Tibial nerve (tissue), 4 donors: ENCODE measurements at regions not wholly inside any gene's neighbourhood (a gene's known extent, or its start where the extent isn't known, plus 50 kb on each side); places are given as distances from the start of the nearest gene placed in this dataset.

Source experiments
- DNase-seq, 2 donors: peaks; one replicate each; pipeline ENCODE4 v3.0.0-alpha.2; 2019; ENCODE audit warnings: low spot score in 2 of 2
- H3K27ac ChIP-seq, 4 donors: fragments of 200-600 bp; sonication (generic) in 3 of 4; one replicate each; pipeline ENCODE4 v1.5.1; 2017 to 2019; ENCODE audit warnings: mild to moderate bottlenecking in 1 of 4
- H3K27me3 ChIP-seq, 2 donors: fragments of 200-600 bp; sonication (generic) in 1 of 2; one replicate each; pipeline versions ENCODE4 v1.5.1 to v1.6.0; 2017 to 2019
- H3K36me3 ChIP-seq, 3 donors: fragments of 200-600 bp; sonication (generic); one replicate each; pipeline ENCODE4 v1.5.1; 2018 to 2019
- H3K4me1 ChIP-seq, 4 donors: fragments of 200-600 bp; sonication (generic) in 3 of 4; one replicate each; pipeline ENCODE4 v1.5.1; 2017 to 2019
- H3K4me3 ChIP-seq, 4 donors: fragments of 200-600 bp; sonication (generic) in 3 of 4; one replicate each; pipeline ENCODE4 v1.5.1; 2017 to 2019; ENCODE audit warnings: mild to moderate bottlenecking in 1 of 4, moderate library complexity in 1 of 4
- H3K9me3 ChIP-seq, 4 donors: fragments of 200-600 bp; sonication (generic) in 3 of 4; one replicate each; pipeline ENCODE4 v1.5.1; 2017 to 2019
- EP300 ChIP-seq, 2 donors: sonication (generic); formaldehyde crosslinking; IDR thresholded peaks; one replicate each; pipeline ENCODE4 v1.6.1; 2017; ENCODE audit warnings: antibody characterized with exemption in 2 of 2, mild to moderate bottlenecking in 1 of 2
- POLR2A ChIP-seq, 2 donors: fragments of 450-650 bp; IDR thresholded peaks; one replicate each; pipeline ENCODE4 v1.6.1; 2017; ENCODE audit warnings: antibody characterized with exemption in 2 of 2, mild to moderate bottlenecking in 2 of 2, moderate library complexity in 2 of 2
- WGBS, 2 donors: methylation state at CpG; one replicate each; pipeline ENCODE4 v1.1.5; 2018; 5-methylcytosine and 5-hydroxymethylcytosine counted together
- TF ChIP-seq, protein P1 (sequence below), 5 experiments: fragments of 200-600 bp in 3 of 5; fragments of 450-650 bp in 2 of 5; sonication (generic) in 3 of 5; IDR thresholded peaks; one replicate each; pipeline ENCODE4 v1.5.1; 2016 to 2019; ENCODE audit warnings: antibody characterized with exemption in 5 of 5, mild to moderate bottlenecking in 3 of 5, moderate library complexity in 2 of 5

DNA sequence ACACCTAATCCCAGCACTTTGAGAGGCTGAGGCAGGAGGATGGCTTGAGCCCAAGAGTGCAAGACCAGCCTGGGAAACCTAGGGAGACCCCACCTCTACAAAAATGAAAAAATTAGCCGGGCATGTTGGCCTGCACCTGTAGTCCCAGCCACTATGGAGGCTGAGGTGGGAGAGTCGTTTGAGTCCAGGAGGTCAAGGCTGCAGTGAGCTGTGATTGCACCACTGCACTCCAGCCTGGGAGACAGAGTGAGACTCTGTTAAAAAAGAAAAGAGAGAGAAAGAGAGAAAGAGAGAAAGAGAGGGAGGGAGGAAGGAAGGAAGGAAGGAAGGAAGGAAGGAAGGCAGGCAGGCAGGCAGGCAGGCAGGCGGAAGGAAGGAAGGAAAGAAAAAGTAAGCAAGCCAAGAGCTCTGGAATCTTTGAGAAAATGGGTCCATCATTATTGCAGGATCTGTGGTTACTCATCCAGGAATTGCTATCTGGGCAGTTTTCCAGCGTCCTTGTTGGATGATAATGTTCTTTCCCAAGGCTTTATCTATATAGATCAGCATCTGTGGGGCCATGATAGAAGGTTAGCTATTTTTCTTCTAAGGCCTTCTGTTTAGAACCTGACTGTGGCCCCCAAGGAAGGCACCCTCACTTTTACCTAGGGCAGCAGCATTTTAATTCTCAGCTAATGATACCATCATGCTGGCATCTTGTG is 533.2 kb upstream of the CDH5 start:
- peak in 1 of 2 donors; percentile 36 for DNase-seq
- TF ChIP-seq, protein P1, sequence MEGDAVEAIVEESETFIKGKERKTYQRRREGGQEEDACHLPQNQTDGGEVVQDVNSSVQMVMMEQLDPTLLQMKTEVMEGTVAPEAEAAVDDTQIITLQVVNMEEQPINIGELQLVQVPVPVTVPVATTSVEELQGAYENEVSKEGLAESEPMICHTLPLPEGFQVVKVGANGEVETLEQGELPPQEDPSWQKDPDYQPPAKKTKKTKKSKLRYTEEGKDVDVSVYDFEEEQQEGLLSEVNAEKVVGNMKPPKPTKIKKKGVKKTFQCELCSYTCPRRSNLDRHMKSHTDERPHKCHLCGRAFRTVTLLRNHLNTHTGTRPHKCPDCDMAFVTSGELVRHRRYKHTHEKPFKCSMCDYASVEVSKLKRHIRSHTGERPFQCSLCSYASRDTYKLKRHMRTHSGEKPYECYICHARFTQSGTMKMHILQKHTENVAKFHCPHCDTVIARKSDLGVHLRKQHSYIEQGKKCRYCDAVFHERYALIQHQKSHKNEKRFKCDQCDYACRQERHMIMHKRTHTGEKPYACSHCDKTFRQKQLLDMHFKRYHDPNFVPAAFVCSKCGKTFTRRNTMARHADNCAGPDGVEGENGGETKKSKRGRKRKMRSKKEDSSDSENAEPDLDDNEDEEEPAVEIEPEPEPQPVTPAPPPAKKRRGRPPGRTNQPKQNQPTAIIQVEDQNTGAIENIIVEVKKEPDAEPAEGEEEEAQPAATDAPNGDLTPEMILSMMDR (IDR thresholded peaks at IDR 0.05), result no peak
- no peaks in the 10 kb centered on the region for H3K27me3 ChIP-seq
- no peaks in the 10 kb centered on the region for H3K36me3 ChIP-seq
- H3K4me1 ChIP-seq, result no peaks in the 10 kb centered on the region
- no peak overlapping the region for H3K27ac ChIP-seq
- H3K4me3 ChIP-seq, result no peak overlapping the region
- H3K9me3 ChIP-seq, result no peaks in the 10 kb centered on the region
- WGBS, 2 donors, result 71 to 78% methylated on average over 4 of the region's 4 CpGs

- H3K4me3 ChIP-seq, result no peak overlapping the region
- H3K27me3 ChIP-seq, result no peaks in the 10 kb centered on the region
- WGBS, 2 donors, result 85 to 100% methylated on average over 1 of the region's 1 CpG
- DNase-seq, result no peak
- no peak overlapping the region for H3K27ac ChIP-seq
- TF ChIP-seq EP300 (IDR thresholded peaks at IDR 0.05), result no peak
- TF ChIP-seq POLR2A (IDR thresholded peaks at IDR 0.05), result no peak
- TF ChIP-seq, protein P1 (IDR thresholded peaks at IDR 0.05), result no peak
- no peaks in the 10 kb centered on the region for H3K9me3 ChIP-seq
- H3K36me3 ChIP-seq, result no peaks in the 10 kb centered on the region
- no peaks in the 10 kb centered on the region for H3K4me1 ChIP-seq
These were observed 533.8 kb upstream of the CDH5 start for GRCh38 chr16:65832679-65833078.

- no peak for DNase-seq
- no peak overlapping the region for H3K27ac ChIP-seq
- H3K9me3 ChIP-seq, result no peaks in the 10 kb centered on the region
- 88 to 93% methylated on average over 4 of the region's 4 CpGs for WGBS, 2 donors
- H3K27me3 ChIP-seq, result no peaks in the 10 kb centered on the region
- TF ChIP-seq, protein P1 (IDR thresholded peaks at IDR 0.05), result no peak
- TF ChIP-seq EP300 (IDR thresholded peaks at IDR 0.05), result no peak
- no peak for TF ChIP-seq POLR2A (IDR thresholded peaks at IDR 0.05)
- no peaks in the 10 kb centered on the region for H3K36me3 ChIP-seq
- no peak overlapping the region for H3K4me3 ChIP-seq
- no peaks in the 10 kb centered on the region for H3K4me1 ChIP-seq
These were observed 534.4 kb upstream of the CDH5 start for GRCh38 chr16:65831903-65832666.

GRCh38 chr16:65829076-65829475 is 537.4 kb upstream of the CDH5 start:
- DNase-seq, result no peak
- Histone ChIP-seq H3K4me3 (no peak overlapping the region), H3K27me3 (no peaks in the 10 kb centered on the region), H3K9me3 (no peaks in the 10 kb centered on the region), H3K4me1 (no peaks in the 10 kb centered on the region), H3K36me3 (no peaks in the 10 kb centered on the region), H3K27ac (no peak overlapping the region)
- TF ChIP-seq POLR2A (IDR thresholded peaks at IDR 0.05), result no peak
- no peak for TF ChIP-seq EP300 (IDR thresholded peaks at IDR 0.05)
- TF ChIP-seq, protein P1 (IDR thresholded peaks at IDR 0.05), result no peak
- 72 to 91% methylated on average over 4 of the region's 4 CpGs for WGBS, 2 donors

DNA sequence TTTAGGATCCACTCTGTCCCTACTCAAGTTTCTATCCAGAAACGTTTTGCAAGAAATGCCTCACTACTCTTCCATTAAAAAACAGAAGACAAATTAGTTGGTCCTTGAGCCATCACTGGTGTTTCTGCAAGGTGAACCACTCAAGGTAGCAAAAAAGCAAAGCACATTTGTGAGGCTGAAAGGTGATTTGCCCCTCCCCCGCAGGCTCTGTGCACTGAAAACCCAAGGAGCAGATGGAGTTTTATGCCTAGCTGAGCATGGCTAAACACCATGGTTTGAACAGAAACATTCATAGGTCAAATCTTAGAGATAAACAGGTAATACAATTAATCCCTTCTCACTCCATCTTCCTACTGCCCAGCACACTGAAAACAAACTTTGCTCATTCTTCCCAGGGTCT is 538.2 kb upstream of the CDH5 start:
- no peaks in the 10 kb centered on the region for H3K36me3 ChIP-seq
- no peak for DNase-seq
- no peaks in the 10 kb centered on the region for H3K27me3 ChIP-seq
- no peak overlapping the region for H3K4me3 ChIP-seq
- no peaks in the 10 kb centered on the region for H3K9me3 ChIP-seq
- WGBS, 2 donors, result 47 to 83% methylated on average over 2 of the region's 2 CpGs
- no peak for TF ChIP-seq POLR2A (IDR thresholded peaks at IDR 0.05)
- no peak for TF ChIP-seq EP300 (IDR thresholded peaks at IDR 0.05)
- TF ChIP-seq, protein P1 (IDR thresholded peaks at IDR 0.05), result no peak
- H3K27ac ChIP-seq, result no peak overlapping the region
- no peaks in the 10 kb centered on the region for H3K4me1 ChIP-seq
